Activated CD4-positive, alpha-beta T cell treated with anti-CD3 and anti-CD28 coated beads for 36 hours (primary cell): ENCODE measurements at regions not wholly inside any gene's neighbourhood (a gene's known extent, or its start where the extent isn't known, plus 50 kb on each side); places are given as distances from the start of the nearest gene placed in this dataset.
"Not testable (repeated sequence)": the region's sequence is repeated elsewhere in the genome, so short reads cannot be mapped to it uniquely, and the experiment has no call there.

Experiments used
- ATAC-seq: fragments of 200-7000 bp; cut with Tn5 transposase; one replicate; pipeline ENCODE4 v1.10.0; 2021; ENCODE audit warnings: mild to moderate bottlenecking, moderate library complexity
- CTCF ChIA-PET: fragments of 350-600 bp; sonication (Branson Sonifier 250); formaldehyde crosslinking; loops from one replicate; lab custom pipeline; 2021; ENCODE audit warnings: antibody characterized with exemption; lab: Charles Lee
- POLR2A ChIA-PET: fragments of 350-600 bp; sonication (Branson Sonifier 250); formaldehyde crosslinking; loops from one replicate; lab custom pipeline; 2021; ENCODE audit warnings: antibody characterized with exemption, inconsistent platforms; lab: Charles Lee
- DNase-seq: peaks from one replicate; pipeline ENCODE4 v3.0.0-alpha.2; 2020
- H3K27ac Mint-ChIP-seq: one replicate; pipeline ENCODE4 v1.8.0; 2021; ENCODE audit warnings: mixed read lengths
- H3K27me3 Mint-ChIP-seq: one replicate; pipeline ENCODE4 v1.8.0; 2021; ENCODE audit warnings: mixed read lengths
- H3K36me3 Mint-ChIP-seq: one replicate; pipeline ENCODE4 v1.8.0; 2021; ENCODE audit warnings: low read depth, mixed read lengths
- H3K4me1 Mint-ChIP-seq: one replicate; pipeline ENCODE4 v1.8.0; 2021; ENCODE audit warnings: mixed read lengths
- H3K4me3 Mint-ChIP-seq: one replicate; pipeline ENCODE4 v1.8.0; 2021; ENCODE audit warnings: mild to moderate bottlenecking, moderate library complexity, mixed read lengths
- H3K9me3 Mint-ChIP-seq: one replicate; pipeline ENCODE4 v1.8.0; 2021; ENCODE audit warnings: low read depth, mixed read lengths
- intact Hi-C, 2 experiments: fragments of 100-400 bp; cut with DNase I in 1 of 2; cut with micrococcal nuclease in 1 of 2; formaldehyde crosslinking; loops; one replicate each; pipeline versions ENCODE4 v1.14.2 to v1.15.1; 2022 to 2024; cut with DNase I, micrococcal nuclease

GRCh38 chr16:22436823-22437652 is 62.6 kb upstream of the CDR2 start:
- H3K4me3 Mint-ChIP-seq, result peak overlapping the region; percentile 92
- POLR2A ChIA-PET, result not testable (repeated sequence)
- intact Hi-C loops, result loop anchor here in 1 of 2 experiments (10.0 kb wide), 1 partner anchor 62 kb away; the partner anchor contains the start of gene CDR2

GRCh38 chr16:22436326-22436822 is 62.0 kb upstream of the CDR2 start:
- POLR2A ChIA-PET, H3K36me3 Mint-ChIP-seq, DNase-seq, CTCF ChIA-PET, H3K9me3 Mint-ChIP-seq, H3K27me3 Mint-ChIP-seq, H3K4me1 Mint-ChIP-seq: not testable (repeated sequence)
- peak; percentile 43 for ATAC-seq
- H3K27ac Mint-ChIP-seq, result peak overlapping the region; percentile 96
- H3K4me3 Mint-ChIP-seq, result peak overlapping the region; percentile 92
- intact Hi-C loops, result loop anchor here in 1 of 2 experiments (10.0 kb wide), 1 partner anchor 62 kb away; the partner anchor contains the start of gene CDR2

More at GRCh38 chr16:22436823-22437652, 62.6 kb upstream of the CDR2 start:
- H3K27ac Mint-ChIP-seq, result peak overlapping the region; percentile 96
- CTCF ChIA-PET, result interaction anchor here (0.6 kb wide), 1 partner anchor 145 kb away, joined by 4 read pairs; no protein-coding TSS in a partner anchor
- not testable (repeated sequence) for H3K36me3 Mint-ChIP-seq, H3K27me3 Mint-ChIP-seq, H3K4me1 Mint-ChIP-seq, H3K9me3 Mint-ChIP-seq
- DNase-seq (peak; percentile 87), ATAC-seq (peak; percentile 86)

- H3K9me3 Mint-ChIP-seq, DNase-seq, H3K27ac Mint-ChIP-seq, CTCF ChIA-PET, H3K4me1 Mint-ChIP-seq, H3K27me3 Mint-ChIP-seq, H3K4me3 Mint-ChIP-seq, ATAC-seq, POLR2A ChIA-PET: not testable (repeated sequence)
- H3K36me3 Mint-ChIP-seq, result peaks cover 13% of the 10 kb centered on the region
- intact Hi-C loops, result loop anchor here in 1 of 2 experiments (10.0 kb wide), 1 partner anchor 57 kb away; the partner anchor contains the start of gene CDR2
Measured at GRCh38 chr16:22431314-22431713, 56.9 kb upstream of the CDR2 start.

GRCh38 chr16:22428654-22429053 is 54.2 kb upstream of the CDR2 start:
- no peak overlapping the region for H3K27ac Mint-ChIP-seq
- no peak overlapping the region for H3K4me3 Mint-ChIP-seq
- peaks cover 28% of the 10 kb centered on the region for H3K36me3 Mint-ChIP-seq
- ChIA-PET CTCF (no interaction called here), POLR2A (no interaction called here)
- H3K27me3 Mint-ChIP-seq, result no peaks in the 10 kb centered on the region
- intact Hi-C loops, result no loop called here
- no peaks in the 10 kb centered on the region for H3K4me1 Mint-ChIP-seq
- no peak for DNase-seq
- no peaks in the 10 kb centered on the region for H3K9me3 Mint-ChIP-seq
- no peak for ATAC-seq

GRCh38 chr16:22427556-22427955 is 53.1 kb upstream of the CDR2 start:
- ChIA-PET POLR2A (no interaction called here), CTCF (no interaction called here)
- Mint-ChIP-seq H3K36me3 (peaks cover 33% of the 10 kb centered on the region), H3K4me1 (no peaks in the 10 kb centered on the region), H3K27ac (no peak overlapping the region), H3K4me3 (no peak overlapping the region), H3K27me3 (no peaks in the 10 kb centered on the region), H3K9me3 (no peaks in the 10 kb centered on the region)
- DNase-seq (no peak), ATAC-seq (no peak)
- intact Hi-C loops, result no loop called here

- Mint-ChIP-seq H3K9me3 (no peaks in the 10 kb centered on the region), H3K4me1 (no peaks in the 10 kb centered on the region), H3K27ac (no peak overlapping the region), H3K36me3 (peaks cover 42% of the 10 kb centered on the region), H3K27me3 (no peaks in the 10 kb centered on the region), H3K4me3 (no peak overlapping the region)
- no peak for DNase-seq
- ATAC-seq, result no peak
- CTCF ChIA-PET, result no interaction called here
- POLR2A ChIA-PET, result no interaction called here
- intact Hi-C loops, result no loop called here
Measured at GRCh38 chr16:22425847-22426246, 51.4 kb upstream of the CDR2 start.

GRCh38 chr16:22425036-22425801 is 50.8 kb upstream of the CDR2 start:
- ChIA-PET CTCF (no interaction called here), POLR2A (no interaction called here)
- Mint-ChIP-seq H3K4me3 (no peak overlapping the region), H3K27me3 (no peaks in the 10 kb centered on the region), H3K36me3 (peaks cover 47% of the 10 kb centered on the region), H3K9me3 (no peaks in the 10 kb centered on the region), H3K4me1 (no peaks in the 10 kb centered on the region), H3K27ac (peak overlapping the region; percentile 8)
- intact Hi-C loops, result no loop called here
- ATAC-seq, result no peak
- DNase-seq, result no peak

GRCh38 chr16:22424161-22424937 is 49.9 kb upstream of the CDR2 start:
- intact Hi-C loops, result no loop called here
- Mint-ChIP-seq H3K27ac (peak overlapping the region; percentile 8), H3K4me1 (no peaks in the 10 kb centered on the region), H3K27me3 (no peaks in the 10 kb centered on the region), H3K36me3 (peaks cover 47% of the 10 kb centered on the region), H3K9me3 (no peaks in the 10 kb centered on the region), H3K4me3 (no peak overlapping the region)
- DNase-seq (no peak), ATAC-seq (no peak)
- ChIA-PET POLR2A (no interaction called here), CTCF (no interaction called here)
